ENCODE measurements at regions not wholly inside any gene's neighbourhood (a gene's known extent, or its start where the extent isn't known, plus 50 kb on each side); places are given as distances from the start of the nearest gene placed in this dataset.

DNA sequence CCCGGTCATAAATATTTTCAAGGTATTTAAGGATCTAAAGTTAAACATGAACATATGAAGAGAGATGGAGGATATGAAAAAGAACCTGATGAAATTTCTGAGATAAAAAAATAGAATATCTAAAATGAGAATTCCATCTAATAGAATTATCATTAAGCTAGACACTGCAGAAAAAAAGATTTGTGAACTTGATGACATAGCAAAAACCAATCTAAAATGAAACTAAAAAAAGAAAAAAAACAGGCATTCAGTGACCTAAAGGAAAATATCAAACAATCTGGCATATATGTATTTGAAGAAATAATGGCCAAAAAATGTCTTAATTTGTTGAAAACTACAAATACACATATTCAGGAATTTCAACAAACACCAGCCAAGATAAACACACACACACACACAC lies 81.6 kb upstream of the ZC3H12C start:
- no peaks in the 10 kb centered on the region for H3K27me3 Mint-ChIP-seq (ENCODE audit: insufficient read depth)
- no peak overlapping the region for H3K27ac Mint-ChIP-seq
- peaks cover 4% of the 10 kb centered on the region for H3K9me3 ChIP-seq (ENCODE audit: control insufficient read depth, low read length)
- no peak overlapping the region for H3K4me3 Mint-ChIP-seq
- H3K4me1 ChIP-seq (ENCODE audit: control insufficient read depth, insufficient read depth, low read length): no peaks in the 10 kb centered on the region
- no peaks in the 10 kb centered on the region for H3K36me3 Mint-ChIP-seq (ENCODE audit: low read depth)
- no peak overlapping the region for H3K9ac ChIP-seq (ENCODE audit: extremely low read depth, low read length, poor library complexity, severe bottlenecking)
- H3K4me3 ChIP-seq (ENCODE audit: low read length): no peak overlapping the region
- no peaks in the 10 kb centered on the region for H3K27me3 ChIP-seq (ENCODE audit: control insufficient read depth, insufficient read depth, low read length, poor library complexity, severe bottlenecking)
- H3K4me1 Mint-ChIP-seq: no peaks in the 10 kb centered on the region
- H3K27ac ChIP-seq (ENCODE audit: low read depth, low read length): no peak overlapping the region
- peaks cover 2% of the 10 kb centered on the region for H3K9me3 Mint-ChIP-seq
- no peak for DNase-seq
- WGBS, 2 experiments (ENCODE audit: insufficient coverage in 1 of 2, insufficient read length in 1 of 2): 94% methylated on average over 1 of the region's 1 CpG; no CpG with 5 or more reads in 1 of the 2 experiments
- H3K36me3 ChIP-seq (ENCODE audit: control insufficient read depth, insufficient read depth, low read length): no peaks in the 10 kb centered on the region
- TF ChIP-seq, protein P1, sequence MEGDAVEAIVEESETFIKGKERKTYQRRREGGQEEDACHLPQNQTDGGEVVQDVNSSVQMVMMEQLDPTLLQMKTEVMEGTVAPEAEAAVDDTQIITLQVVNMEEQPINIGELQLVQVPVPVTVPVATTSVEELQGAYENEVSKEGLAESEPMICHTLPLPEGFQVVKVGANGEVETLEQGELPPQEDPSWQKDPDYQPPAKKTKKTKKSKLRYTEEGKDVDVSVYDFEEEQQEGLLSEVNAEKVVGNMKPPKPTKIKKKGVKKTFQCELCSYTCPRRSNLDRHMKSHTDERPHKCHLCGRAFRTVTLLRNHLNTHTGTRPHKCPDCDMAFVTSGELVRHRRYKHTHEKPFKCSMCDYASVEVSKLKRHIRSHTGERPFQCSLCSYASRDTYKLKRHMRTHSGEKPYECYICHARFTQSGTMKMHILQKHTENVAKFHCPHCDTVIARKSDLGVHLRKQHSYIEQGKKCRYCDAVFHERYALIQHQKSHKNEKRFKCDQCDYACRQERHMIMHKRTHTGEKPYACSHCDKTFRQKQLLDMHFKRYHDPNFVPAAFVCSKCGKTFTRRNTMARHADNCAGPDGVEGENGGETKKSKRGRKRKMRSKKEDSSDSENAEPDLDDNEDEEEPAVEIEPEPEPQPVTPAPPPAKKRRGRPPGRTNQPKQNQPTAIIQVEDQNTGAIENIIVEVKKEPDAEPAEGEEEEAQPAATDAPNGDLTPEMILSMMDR (conservative IDR thresholded peaks at IDR 0.05): no peak

DNA sequence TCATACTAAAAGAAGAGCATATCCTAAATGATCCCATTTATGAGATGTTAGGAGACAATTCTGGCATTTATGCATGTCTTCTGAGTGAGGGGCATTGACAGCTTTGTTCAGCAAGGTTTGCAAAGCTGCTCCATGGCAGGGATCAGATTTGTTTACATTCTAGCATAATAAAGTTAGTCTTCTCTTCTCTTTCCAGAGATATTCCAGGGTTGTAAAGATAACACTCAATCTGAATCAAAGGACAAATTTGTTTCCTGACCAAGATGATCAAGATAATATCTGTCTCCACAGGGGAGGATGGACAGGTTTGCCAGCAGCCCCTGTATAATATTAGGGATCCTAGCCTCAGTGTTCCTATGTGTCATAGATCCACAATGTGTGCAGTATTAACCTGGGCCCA lies 77.5 kb upstream of the ZC3H12C start:
- Histone ChIP-seq H3K27me3 (ENCODE audit: control insufficient read depth, insufficient read depth, low read length, poor library complexity, severe bottlenecking) (no peaks in the 10 kb centered on the region), H3K27ac (ENCODE audit: low read depth, low read length) (no peak overlapping the region), H3K9ac (ENCODE audit: extremely low read depth, low read length, poor library complexity, severe bottlenecking) (no peak overlapping the region), H3K4me3 (ENCODE audit: low read length) (no peak overlapping the region), H3K36me3 (ENCODE audit: control insufficient read depth, insufficient read depth, low read length) (no peaks in the 10 kb centered on the region), H3K4me1 (ENCODE audit: control insufficient read depth, insufficient read depth, low read length) (no peaks in the 10 kb centered on the region), H3K9me3 (ENCODE audit: control insufficient read depth, low read length) (peaks cover 4% of the 10 kb centered on the region)
- DNase-seq: no peak
- no peaks in the 10 kb centered on the region for H3K36me3 Mint-ChIP-seq (ENCODE audit: low read depth)
- H3K27ac Mint-ChIP-seq: no peak overlapping the region
- H3K27me3 Mint-ChIP-seq (ENCODE audit: insufficient read depth): peaks cover 4% of the 10 kb centered on the region
- peaks cover 2% of the 10 kb centered on the region for H3K9me3 Mint-ChIP-seq
- H3K4me3 Mint-ChIP-seq: no peak overlapping the region
- peaks cover 9% of the 10 kb centered on the region for H3K4me1 Mint-ChIP-seq
- TF ChIP-seq, protein P1 (conservative IDR thresholded peaks at IDR 0.05): no peak

- 87% methylated on average over 3 of the region's 3 CpGs; no CpG with 5 or more reads in 1 of the 2 experiments for WGBS, 2 experiments (ENCODE audit: insufficient coverage in 1 of 2, insufficient read length in 1 of 2)
Measured at GRCh38 chr11:110019675-110020074, 73.5 kb upstream of the ZC3H12C start.

More at GRCh38 chr11:110019675-110020074, 73.5 kb upstream of the ZC3H12C start:
- H3K9ac ChIP-seq (ENCODE audit: extremely low read depth, low read length, poor library complexity, severe bottlenecking): no peak overlapping the region
- H3K36me3 ChIP-seq (ENCODE audit: control insufficient read depth, insufficient read depth, low read length): no peaks in the 10 kb centered on the region
- H3K27me3 Mint-ChIP-seq (ENCODE audit: insufficient read depth): peaks cover 8% of the 10 kb centered on the region
- no peaks in the 10 kb centered on the region for H3K36me3 Mint-ChIP-seq (ENCODE audit: low read depth)
- no peak for DNase-seq
- H3K27ac ChIP-seq (ENCODE audit: low read depth, low read length): no peak overlapping the region
- no peak overlapping the region for H3K27ac Mint-ChIP-seq
- no peaks in the 10 kb centered on the region for H3K27me3 ChIP-seq (ENCODE audit: control insufficient read depth, insufficient read depth, low read length, poor library complexity, severe bottlenecking)
- peaks cover 9% of the 10 kb centered on the region for H3K4me1 Mint-ChIP-seq
- H3K4me3 ChIP-seq (ENCODE audit: low read length): no peak overlapping the region
- no peaks in the 10 kb centered on the region for H3K9me3 Mint-ChIP-seq
- peaks cover 4% of the 10 kb centered on the region for H3K4me1 ChIP-seq (ENCODE audit: control insufficient read depth, insufficient read depth, low read length)
- H3K4me3 Mint-ChIP-seq: no peak overlapping the region
- H3K9me3 ChIP-seq (ENCODE audit: control insufficient read depth, low read length): no peaks in the 10 kb centered on the region
- TF ChIP-seq, protein P1 (conservative IDR thresholded peaks at IDR 0.05): no peak
